Heart left ventricle (tissue), 16 donors: ENCODE measurements at regions not wholly inside any gene's neighbourhood (a gene's known extent, or its start where the extent isn't known, plus 50 kb on each side); places are given as distances from the start of the nearest gene placed in this dataset.

ENCODE experiments used
- ATAC-seq, 4 donors: fragments of 200-7000 bp; cut with Tn5 transposase; one replicate each; pipeline ENCODE4 v1.9.1; 2020 to 2022; ENCODE audit warnings: moderate library complexity in 4 of 4, mild to moderate bottlenecking in 3 of 4, moderate number of reproducible peaks in 1 of 4
- DNase-seq, 5 donors: peaks; one replicate each; pipeline ENCODE4 v3.0.0-alpha.2; 2020
- H3K27ac ChIP-seq, 12 donors: fragments of 200-600 bp; sonication (generic) in 4 of 12; one replicate each; pipeline versions ENCODE4 v1.5.0 to v1.8.0; 2016 to 2022; ENCODE audit warnings: mild to moderate bottlenecking in 2 of 12
- H3K27me3 ChIP-seq, 9 donors: fragments of 200-600 bp; sonication (generic) in 2 of 9; one replicate each; pipeline versions ENCODE4 v1.5.1 to v1.8.0; 2016 to 2022; ENCODE audit warnings: mild to moderate bottlenecking in 3 of 9
- H3K36me3 ChIP-seq, 9 donors: fragments of 200-600 bp; sonication (generic) in 2 of 9; one replicate each; pipeline versions ENCODE4 v1.5.0 to v1.8.0; 2018 to 2022; ENCODE audit warnings: mild to moderate bottlenecking in 2 of 9
- H3K4me1 ChIP-seq, 12 donors: fragments of 200-600 bp; sonication (generic) in 4 of 12; one replicate each; pipeline versions ENCODE4 v1.5.0 to v1.8.0; 2016 to 2022; ENCODE audit warnings: mild to moderate bottlenecking in 3 of 12
- H3K4me3 ChIP-seq, 12 donors: fragments of 200-600 bp; sonication (generic) in 4 of 12; one replicate each; pipeline versions ENCODE4 v1.5.0 to v1.8.0; 2017 to 2022; ENCODE audit warnings: mild to moderate bottlenecking in 9 of 12, moderate library complexity in 4 of 12
- H3K9me3 ChIP-seq, 12 donors: fragments of 200-600 bp; sonication (generic) in 4 of 12; one replicate each; pipeline versions ENCODE4 v1.5.0 to v1.8.0; 2016 to 2022; ENCODE audit warnings: mild to moderate bottlenecking in 1 of 12
- CTCF ChIP-seq, 12 donors: fragments of 200-600 bp; sonication (generic) in 4 of 12; IDR thresholded peaks; one replicate each; pipeline versions ENCODE4 v1.5.0 to v1.8.0; 2018 to 2022; ENCODE audit warnings: antibody characterized with exemption in 12 of 12, mild to moderate bottlenecking in 5 of 12
- POLR2A ChIP-seq, 2 donors: fragments of 450-650 bp; IDR thresholded peaks; one replicate each; pipeline ENCODE4 v1.6.1; 2017; ENCODE audit warnings: antibody characterized with exemption in 2 of 2, mild to moderate bottlenecking in 2 of 2, moderate library complexity in 2 of 2
- WGBS, 4 donors: extraction: QIAGEN DNeasy Blood & Tissue Kit in 2 of 4; methylation state at CpG; one replicate each; pipeline versions ENCODE4 v1.1.5 to v1.1.7; 2013 to 2018; 5-methylcytosine and 5-hydroxymethylcytosine counted together
- intact Hi-C, 10 donors: fragments of 100-400 bp; cut with DNase I; formaldehyde crosslinking; loops; one replicate each; pipeline versions ENCODE4 v1.11.1 to v1.14.2; 2022
- donor health status: ischemic (EF 13 %, LVEDD 7.1; RV severe dilation, severe dysfunction).
- donor health status: healthy with polysubstance abuse.
- donor health status: DM: no; HTN: yes; CAD: no.
- donor health status: DM: no; HTN: no; CAD: no.
- donor health status: ischemic (EF 25% LVEDD 6.9; RV normal size, moderate dysfunction).
- donor health status: ischemic (EF 25% LVEDD 5.7; RV mildly dilated, moderate dysfunction).
- donor health status: healthy.
- donor health status: DM: yes; HTN: yes; CAD: no.
- donor health status: ischemic (EF 35%, LVEDD 5.7; RV mildly dilated, moderate dysfunction).
- donor health status: nonischemic (EF 11% LVEDD 7.7; RV severe dilation, severe dysfunction).
- donor health status: DM: yes; HTN: yes; CAD: no.
- donor health status: PGD.
- donor health status: ischemic (EF 29% LVEDD 5.4; RV normal size, mild dysfunction).
- donor health status: nonischemic (EF 23%, LVEDD 6.1; RV moderate dilation, normal function).

GRCh38 chr7:106781007-106781406 lies 84.1 kb upstream of the PIK3CG start:
- Histone ChIP-seq H3K27ac (no peak overlapping the region), H3K27me3 (no peaks in the 10 kb centered on the region), H3K4me3 (no peak overlapping the region), H3K4me1 (peaks cover 0 to under 1% (median 0%) of the 10 kb centered on the region in 12 donors), H3K36me3 (no peaks in the 10 kb centered on the region), H3K9me3 (no peaks in the 10 kb centered on the region)
- intact Hi-C loops = no loop called here
- no peak for DNase-seq
- TF ChIP-seq CTCF (IDR thresholded peaks at IDR 0.05) (no peak), POLR2A (IDR thresholded peaks at IDR 0.05) (no peak)
- ATAC-seq = no peak
- WGBS, 4 donors = 89 to 93% (median 91%) methylated on average over 2 of the region's 2 CpGs

- Histone ChIP-seq H3K27ac (no peak overlapping the region), H3K4me1 (no peaks in the 10 kb centered on the region), H3K4me3 (no peak overlapping the region), H3K27me3 (no peaks in the 10 kb centered on the region), H3K36me3 (no peaks in the 10 kb centered on the region), H3K9me3 (no peaks in the 10 kb centered on the region)
- WGBS, 4 donors = 0 to 87% (median 29%) methylated on average over 1 of the region's 1 CpG
- ATAC-seq = no peak
- intact Hi-C loops = no loop called here
- no peak for TF ChIP-seq POLR2A (IDR thresholded peaks at IDR 0.05)
- TF ChIP-seq CTCF (IDR thresholded peaks at IDR 0.05) = no peak
- no peak for DNase-seq
Observed at GRCh38 chr7:106781828-106782544, 83.1 kb upstream of the PIK3CG start.

- no peaks in the 10 kb centered on the region for H3K9me3 ChIP-seq
- TF ChIP-seq CTCF (IDR thresholded peaks at IDR 0.05) = no peak
- TF ChIP-seq POLR2A (IDR thresholded peaks at IDR 0.05) = no peak
- WGBS, 4 donors = 73 to 91% (median 89%) methylated on average over 1 of the region's 1 CpG
- intact Hi-C loops = no loop called here
- H3K4me3 ChIP-seq = no peak overlapping the region
- H3K4me1 ChIP-seq = no peaks in the 10 kb centered on the region
- no peaks in the 10 kb centered on the region for H3K36me3 ChIP-seq
- DNase-seq (no peak), ATAC-seq (no peak)
- H3K27me3 ChIP-seq = no peaks in the 10 kb centered on the region
- no peak overlapping the region for H3K27ac ChIP-seq
Observed at GRCh38 chr7:106783286-106783685, 81.8 kb upstream of the PIK3CG start.

GRCh38 chr7:106788637-106789036 lies 76.4 kb upstream of the PIK3CG start:
- H3K27ac ChIP-seq = no peak overlapping the region
- no peak for TF ChIP-seq CTCF (IDR thresholded peaks at IDR 0.05)
- TF ChIP-seq POLR2A (IDR thresholded peaks at IDR 0.05) = no peak

More at GRCh38 chr7:106788637-106789036, 76.4 kb upstream of the PIK3CG start:
- no peaks in the 10 kb centered on the region for H3K36me3 ChIP-seq
- ATAC-seq (no peak), DNase-seq (no peak)
- no peak overlapping the region for H3K4me3 ChIP-seq
- no peaks in the 10 kb centered on the region for H3K9me3 ChIP-seq
- WGBS, 4 donors = 96 to 100% (median 99%) methylated on average over 1 of the region's 1 CpG
- no peaks in the 10 kb centered on the region for H3K4me1 ChIP-seq
- no peaks in the 10 kb centered on the region for H3K27me3 ChIP-seq
- intact Hi-C loops = no loop called here
